ENCODE measurements at regions not wholly inside any gene's neighbourhood (a gene's known extent, or its start where the extent isn't known, plus 50 kb on each side); places are given as distances from the start of the nearest gene placed in this dataset.

GRCh38 chr13:106400289-106400688 is 135.2 kb downstream of the EFNB2 start:
- H4K20me1 ChIP-seq (replicated peaks in 1 of 2; ENCODE audit: control insufficient read depth in 1 of 2, insufficient read depth in 2 of 2, low read length in 2 of 2), result no peaks in the 10 kb centered on the region
- H3K4me2 ChIP-seq (ENCODE audit: insufficient read depth in 1 of 2, low read depth in 2 of 2, low read length in 2 of 2), result no peak overlapping the region
- WGBS, 2 experiments (ENCODE audit: extremely low coverage in 1 of 2, insufficient coverage in 1 of 2, insufficient read length in 1 of 2, insufficient replicate concordance in 2 of 2, low coverage in 1 of 2, low lambda C conversion rate in 2 of 2, missing lambda C conversion rate in 1 of 2), result 46% methylated on average over 1 of the region's 1 CpG; no CpG with 5 or more reads in 1 of the 2 experiments
- H3K79me1 ChIP-seq (ENCODE audit: low read depth, low read length), result no peaks in the 10 kb centered on the region
- FAIRE-seq (no peak), DNase-seq (ENCODE audit: low read depth in 1 of 2, low spot score in 2 of 2) (no peak)
- H3K23ac ChIP-seq (ENCODE audit: insufficient read length), result no peak overlapping the region
- no peak overlapping the region for H2BK20ac ChIP-seq (ENCODE audit: low read length)
- TF ChIP-seq MAX (IDR thresholded peaks at IDR 0.05), result no peak
- no peaks in the 10 kb centered on the region for H3K36me3 ChIP-seq (ENCODE audit: control insufficient read depth in 2 of 4, insufficient read depth in 4 of 4, low read length in 3 of 4)
- peaks cover 0 to 4% (median 0%) of the 10 kb centered on the region in 4 experiments; a peak in 2 of 7 replicates for H3K4me1 ChIP-seq (replicated peaks in 1 of 4; ENCODE audit: control insufficient read depth in 3 of 4, insufficient read depth in 4 of 4, low read length in 3 of 4)
- no peaks in the 10 kb centered on the region for H3K27me3 ChIP-seq (replicated peaks in 1 of 4; ENCODE audit: control insufficient read depth in 3 of 4, extremely low read depth in 1 of 4, insufficient read depth in 3 of 4, low read length in 3 of 4)
- H3K79me2 ChIP-seq (ENCODE audit: control insufficient read depth in 1 of 2, insufficient read depth in 2 of 2, low read length in 2 of 2), result no peaks in the 10 kb centered on the region
- H3K4ac ChIP-seq (replicated peaks; ENCODE audit: insufficient read length, low read depth, low read length), result no peak overlapping the region
- no peak overlapping the region for H2BK15ac ChIP-seq (ENCODE audit: low read length)
- H3K4me3 ChIP-seq (ENCODE audit: extremely low read depth in 1 of 4, insufficient read depth in 2 of 4, low read depth in 3 of 4, low read length in 4 of 4), result no peak overlapping the region
- no peak overlapping the region for H3K9ac ChIP-seq (replicated peaks in 1 of 4; ENCODE audit: extremely low read depth in 1 of 4, low read depth in 3 of 4, low read length in 3 of 4)
- no peak overlapping the region for H2BK12ac ChIP-seq (ENCODE audit: low read depth, low read length)
- H4K5ac ChIP-seq (ENCODE audit: insufficient read length, low read depth, low read length), result no peak overlapping the region
- H3K27ac ChIP-seq (ENCODE audit: low read depth, low read length), result no peak overlapping the region
- H4K91ac ChIP-seq (replicated peaks; ENCODE audit: insufficient read length, low read length), result no peak overlapping the region
- no peak overlapping the region for H2BK5ac ChIP-seq (ENCODE audit: low read depth, low read length)
- no peak overlapping the region for H4K8ac ChIP-seq (ENCODE audit: extremely low read depth, insufficient read depth, low read length)
- ChIA-PET CTCF (ENCODE audit: partially characterized antibody) (interaction anchor here (0.6 to 1.2 kb wide), 3 partner anchors 17 to 1426 kb away, joined by 3 to 4 read pairs (median 3); no protein-coding TSS in a partner anchor), POLR2A (ENCODE audit: partially characterized antibody) (interaction anchor here (1.8 kb wide), 1 partner anchor 8 kb away, joined by 5 read pairs; no protein-coding TSS in a partner anchor)
- no peaks in the 10 kb centered on the region for H3K9me3 ChIP-seq (ENCODE audit: insufficient read depth in 2 of 2, low read depth in 1 of 2, low read length in 1 of 2)
- no peak overlapping the region for H3K56ac ChIP-seq (replicated peaks; ENCODE audit: insufficient read length, low read depth, low read length)
- H3K14ac ChIP-seq (ENCODE audit: insufficient read length), result no peak overlapping the region
- H2BK120ac ChIP-seq (replicated peaks; ENCODE audit: low read depth, low read length), result no peak overlapping the region
- H3K23me2 ChIP-seq (ENCODE audit: low read depth, low read length), result no peaks in the 10 kb centered on the region
- H2AK5ac ChIP-seq (ENCODE audit: low read depth, low read length), result no peak overlapping the region; the same call in 1 of the 2 replicates
- no peak overlapping the region for H3K18ac ChIP-seq (ENCODE audit: extremely low read depth, low read length)
- H2AFZ ChIP-seq (ENCODE audit: low read length), result no peak overlapping the region
